Suprapubic skin (tissue), 3 donors: ENCODE measurements at regions not wholly inside any gene's neighbourhood (a gene's known extent, or its start where the extent isn't known, plus 50 kb on each side); places are given as distances from the start of the nearest gene placed in this dataset.

ENCODE experiments used
- EP300 ChIP-seq: sonication (generic); formaldehyde crosslinking; IDR thresholded peaks from one replicate; pipeline ENCODE4 v1.6.1; 2017; ENCODE audit warnings: antibody characterized with exemption
- TF ChIP-seq, protein P1 (sequence below), 2 donors: fragments of 200-600 bp in 1 of 2; fragments of 450-650 bp in 1 of 2; sonication (generic) in 1 of 2; IDR thresholded peaks; one replicate each; pipeline ENCODE4 v1.5.1; 2016 to 2019; ENCODE audit warnings: antibody characterized with exemption in 2 of 2, mild to moderate bottlenecking in 1 of 2, moderate library complexity in 1 of 2

GRCh38 chr7:1366801-1367405 is 92.4 kb downstream of the MICALL2 start:
- TF ChIP-seq, protein P1, sequence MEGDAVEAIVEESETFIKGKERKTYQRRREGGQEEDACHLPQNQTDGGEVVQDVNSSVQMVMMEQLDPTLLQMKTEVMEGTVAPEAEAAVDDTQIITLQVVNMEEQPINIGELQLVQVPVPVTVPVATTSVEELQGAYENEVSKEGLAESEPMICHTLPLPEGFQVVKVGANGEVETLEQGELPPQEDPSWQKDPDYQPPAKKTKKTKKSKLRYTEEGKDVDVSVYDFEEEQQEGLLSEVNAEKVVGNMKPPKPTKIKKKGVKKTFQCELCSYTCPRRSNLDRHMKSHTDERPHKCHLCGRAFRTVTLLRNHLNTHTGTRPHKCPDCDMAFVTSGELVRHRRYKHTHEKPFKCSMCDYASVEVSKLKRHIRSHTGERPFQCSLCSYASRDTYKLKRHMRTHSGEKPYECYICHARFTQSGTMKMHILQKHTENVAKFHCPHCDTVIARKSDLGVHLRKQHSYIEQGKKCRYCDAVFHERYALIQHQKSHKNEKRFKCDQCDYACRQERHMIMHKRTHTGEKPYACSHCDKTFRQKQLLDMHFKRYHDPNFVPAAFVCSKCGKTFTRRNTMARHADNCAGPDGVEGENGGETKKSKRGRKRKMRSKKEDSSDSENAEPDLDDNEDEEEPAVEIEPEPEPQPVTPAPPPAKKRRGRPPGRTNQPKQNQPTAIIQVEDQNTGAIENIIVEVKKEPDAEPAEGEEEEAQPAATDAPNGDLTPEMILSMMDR (IDR thresholded peaks at IDR 0.05): no peak
- TF ChIP-seq EP300: no peak
